DMS153 treated with DMSO at 0.1 percent for 48 hours (cell line): ENCODE measurements at regions not wholly inside any gene's neighbourhood (a gene's known extent, or its start where the extent isn't known, plus 50 kb on each side); places are given as distances from the start of the nearest gene placed in this dataset.
"Not testable (repeated sequence)": the region's sequence is repeated elsewhere in the genome, so short reads cannot be mapped to it uniquely, and the experiment has no call there.

Experiments used
- DNase-seq: peaks from one replicate; lab custom pipeline; 2025; ENCODE audit not compliant: unreplicated experiment; lab: John Stamatoyannopoulos, UW

- no peak for DNase-seq
Measured at GRCh38 chr7:13072014-13072413, 384.6 kb downstream of the ARL4A start.

- no peak for DNase-seq
Measured at GRCh38 chr7:13077466-13077865, 390.0 kb downstream of the ARL4A start.

GRCh38 chr7:13078105-13078504, 390.7 kb downstream of the ARL4A start:
- DNase-seq = no peak

GRCh38 chr7:13090959-13091358, 403.5 kb downstream of the ARL4A start:
- DNase-seq = no peak

GRCh38 chr7:13091974-13092707, 404.7 kb downstream of the ARL4A start:
- no peak for DNase-seq

- no peak for DNase-seq
Measured at GRCh38 chr7:13092708-13093005, 405.2 kb downstream of the ARL4A start.

GRCh38 chr7:13093160-13093559, 405.7 kb downstream of the ARL4A start:
- DNase-seq = no peak

GRCh38 chr7:13097499-13097898, 410.1 kb downstream of the ARL4A start:
- DNase-seq = no peak

- no peak for DNase-seq
Measured at GRCh38 chr7:13098161-13098560, 410.7 kb downstream of the ARL4A start.

- DNase-seq = no peak
Measured at GRCh38 chr7:13099154-13099795, 411.8 kb downstream of the ARL4A start.

GRCh38 chr7:13104128-13104527, 416.7 kb downstream of the ARL4A start:
- DNase-seq = no peak

GRCh38 chr7:13105209-13105608, 417.8 kb downstream of the ARL4A start:
- DNase-seq = no peak

GRCh38 chr7:13106513-13106912, 419.1 kb downstream of the ARL4A start:
- no peak for DNase-seq

GRCh38 chr7:13107291-13107690, 419.9 kb downstream of the ARL4A start:
- DNase-seq = no peak

GRCh38 chr7:13108061-13108460, 420.6 kb downstream of the ARL4A start:
- DNase-seq = no peak

GRCh38 chr7:13109201-13109600, 421.8 kb downstream of the ARL4A start:
- no peak for DNase-seq

- no peak for DNase-seq
Measured at GRCh38 chr7:13110107-13110506, 422.7 kb downstream of the ARL4A start.

GRCh38 chr7:13111230-13111629, 423.8 kb downstream of the ARL4A start:
- no peak for DNase-seq

GRCh38 chr7:13114240-13114639, 426.8 kb downstream of the ARL4A start:
- DNase-seq = not testable (repeated sequence)

GRCh38 chr7:13115157-13115772, 427.8 kb downstream of the ARL4A start:
- DNase-seq = no peak

- no peak for DNase-seq
Measured at GRCh38 chr7:13115855-13116254, 428.4 kb downstream of the ARL4A start.

GRCh38 chr7:13117103-13117502, 429.7 kb downstream of the ARL4A start:
- DNase-seq = peak; percentile 8

GRCh38 chr7:13117592-13117991, 430.2 kb downstream of the ARL4A start:
- DNase-seq = no peak
